Jurkat, Clone E6-1 (cell line): ENCODE measurements at regions not wholly inside any gene's neighbourhood (a gene's known extent, or its start where the extent isn't known, plus 50 kb on each side); places are given as distances from the start of the nearest gene placed in this dataset.
"Not testable (repeated sequence)": the region's sequence is repeated elsewhere in the genome, so short reads cannot be mapped to it uniquely, and the experiment has no call there.

Experiments used
- DNase-seq: peaks from one replicate; pipeline ENCODE4 v3.0.0-alpha.2; 2011; ENCODE audit warnings: low read depth, low spot score
- H3K4me3 ChIP-seq: 2 replicates; pipeline ENCODE4 v1.5.1; 2011; ENCODE audit warnings: mild to moderate bottlenecking, low read length, control low read depth, moderate library complexity

GRCh38 chr1:46878173-46878782 is 63.0 kb downstream of the CYP4A11 start:
- peak; percentile 32 for DNase-seq
- not testable (repeated sequence) for H3K4me3 ChIP-seq

GRCh38 chr1:46876093-46876492 is 65.2 kb downstream of the CYP4A11 start:
- DNase-seq, H3K4me3 ChIP-seq: not testable (repeated sequence)
